A673 (cell line): ENCODE measurements at regions not wholly inside any gene's neighbourhood (a gene's known extent, or its start where the extent isn't known, plus 50 kb on each side); places are given as distances from the start of the nearest gene placed in this dataset.

Experiments
- CTCF ChIP-seq: fragments of 300-800, 200-600 bp; sonication (generic); conservative IDR thresholded peaks from 2 replicates; pipeline ENCODE4 v1.5.1; 2017; ENCODE audit warnings: low read depth, mild to moderate bottlenecking, antibody characterized with exemption, low read length, moderate library complexity, mixed read lengths
- EZH2 ChIP-seq: fragments of 200-600 bp; sonication (generic); IDR thresholded peaks from 2 replicates; pipeline ENCODE4 v1.6.1; 2017; ENCODE audit warnings: borderline replicate concordance, low read depth, mild to moderate bottlenecking, mixed read lengths, antibody characterized with exemption, low read length; ENCODE audit not compliant: poor library complexity, severe bottlenecking

DNA sequence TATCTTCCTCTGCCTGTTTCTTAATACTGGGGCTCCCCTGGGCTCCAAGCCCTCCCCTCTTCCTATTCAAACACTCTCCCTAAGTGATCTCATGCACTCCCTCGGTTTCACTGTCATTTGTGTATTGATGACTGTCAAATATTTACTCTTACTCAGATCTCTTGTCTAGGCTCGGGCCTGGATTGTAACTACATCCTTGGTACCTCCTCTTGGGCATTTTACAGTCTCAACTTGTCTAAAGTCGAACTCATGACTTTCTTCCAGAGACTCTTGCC lies 189.4 kb upstream of the PRDM1 start:
- TF ChIP-seq CTCF (no peak), EZH2 (no peak)
